Endothelial cell of umbilical vein (primary cell): ENCODE measurements at regions not wholly inside any gene's neighbourhood (a gene's known extent, or its start where the extent isn't known, plus 50 kb on each side); places are given as distances from the start of the nearest gene placed in this dataset.

Source experiments
- BruUV-seq: library from RNA; stranded (reverse); fragments of 400-500 nt; replicated peaks from 2 replicates; lab custom pipeline; 2021; lab: Mats Ljungman, UMichigan
- CTCF ChIA-PET: fragments of 300-600, 350-600 bp; sonication (Branson Sonifier 250); formaldehyde crosslinking; loops from one replicate; lab custom pipeline; 2021; ENCODE audit warnings: antibody characterized with exemption, inconsistent platforms; lab: Charles Lee
- POLR2A ChIA-PET: fragments of 300-600, 350-600 bp; sonication (Branson Sonifier 250); formaldehyde crosslinking; loops from one replicate; lab custom pipeline; 2021; ENCODE audit warnings: antibody characterized with exemption, inconsistent platforms; lab: Charles Lee
- DNase-seq: peaks from one replicate; pipeline ENCODE4 v3.0.0-alpha.2; 2011; ENCODE audit warnings: low read depth, low spot score
- FAIRE-seq: peaks from 2 replicates; lab custom pipeline; 2011; peaks lifted over from hg19 to GRCh38; lab: Jason Lieb, UNC
- H2AFZ ChIP-seq: 2 replicates; pipeline ENCODE4 v1.6.0; 2012; ENCODE audit warnings: low read depth, low read length, control low read depth, inconsistent platforms
- H3K27ac ChIP-seq: 2 replicates; pipeline ENCODE4 v1.5.1; 2011; ENCODE audit warnings: low read depth, mild to moderate bottlenecking, control low read depth, low read length, moderate library complexity; ENCODE audit not compliant: insufficient read depth
- H3K27me3 ChIP-seq, 2 experiments: 2 replicates each; pipeline versions ENCODE4 v1.6.0 to v1.6.1; 2011; ENCODE audit warnings: low read length in 2 of 2, mixed read lengths in 1 of 2; ENCODE audit not compliant: control insufficient read depth in 2 of 2, insufficient read depth in 2 of 2
- H3K36me3 ChIP-seq, 2 experiments: 2 replicates in 1 of 2; 3 replicates in 1 of 2; pipeline ENCODE4 v1.5.1; 2011; ENCODE audit warnings: low read length in 2 of 2, mild to moderate bottlenecking in 1 of 2, moderate library complexity in 1 of 2; ENCODE audit not compliant: control insufficient read depth in 2 of 2, insufficient read depth in 2 of 2; ENCODE audit errors: extremely low read depth in 1 of 2
- H3K4me1 ChIP-seq: 3 replicates; pipeline ENCODE4 v1.5.1; 2011; ENCODE audit warnings: mild to moderate bottlenecking, low read length; ENCODE audit not compliant: control insufficient read depth, insufficient read depth; ENCODE audit errors: extremely low read depth
- H3K4me2 ChIP-seq: 2 replicates; pipeline ENCODE4 v1.6.1; 2011; ENCODE audit warnings: low read length, control low read depth, mixed read lengths; ENCODE audit not compliant: insufficient read depth
- H3K4me3 ChIP-seq, 3 experiments: fragments of 200-600 bp in 1 of 3; sonication (generic), shearing (Covaris generic) in 1 of 3; replicated peaks in 1 of 3; 2 replicates each; pipeline ENCODE4 v1.5.1; 2011 to 2016; ENCODE audit warnings: control low read depth in 3 of 3, low read length in 3 of 3, mild to moderate bottlenecking in 2 of 3, inconsistent platforms in 1 of 3, low read depth in 1 of 3, moderate library complexity in 1 of 3; ENCODE audit not compliant: insufficient read depth in 1 of 3
- H3K79me2 ChIP-seq: 2 replicates; pipeline ENCODE4 v1.6.0; 2012; ENCODE audit warnings: low read length, inconsistent platforms; ENCODE audit not compliant: control insufficient read depth, insufficient read depth
- H3K9ac ChIP-seq: replicated peaks from 2 replicates; pipeline ENCODE3; 2011; ENCODE audit warnings: low read length, control low read depth; ENCODE audit not compliant: insufficient read depth; ENCODE audit errors: extremely low read depth
- H3K9me1 ChIP-seq: replicated peaks from 3 replicates; pipeline ENCODE4 v1.6.0; 2011; ENCODE audit warnings: mild to moderate bottlenecking, low read length; ENCODE audit not compliant: control insufficient read depth, insufficient read depth; ENCODE audit errors: extremely low read depth
- H3K9me3 ChIP-seq: replicated peaks from 2 replicates; pipeline ENCODE4 v1.5.1; 2012; ENCODE audit warnings: low read length, inconsistent platforms; ENCODE audit not compliant: control insufficient read depth, insufficient read depth
- H4K20me1 ChIP-seq: replicated peaks from 2 replicates; pipeline ENCODE3; 2011; ENCODE audit warnings: mild to moderate bottlenecking, low read length; ENCODE audit not compliant: control insufficient read depth, insufficient read depth; ENCODE audit errors: extremely low read depth
- CTCF ChIP-seq, 2 donors: IDR thresholded peaks; 1 replicate in 1 of 2; 2 replicates in 1 of 2; pipeline ENCODE4 v1.5.1; 2011; ENCODE audit warnings: low read length in 2 of 2, mild to moderate bottlenecking in 2 of 2, moderate library complexity in 2 of 2, control low read depth in 1 of 2, inconsistent platforms in 1 of 2, low read depth in 1 of 2; ENCODE audit not compliant: insufficient read depth in 1 of 2; ENCODE audit errors: extremely low read depth in 1 of 2
- EZH2 ChIP-seq: IDR thresholded peaks from 2 replicates; pipeline ENCODE4 v1.6.1; 2012; ENCODE audit warnings: borderline replicate concordance, low read depth, mild to moderate bottlenecking, moderate library complexity, low read length, inconsistent platforms; ENCODE audit not compliant: severe bottlenecking
- FOS ChIP-seq: IDR thresholded peaks from 2 replicates; pipeline ENCODE4 v1.6.1; 2011; ENCODE audit warnings: mild to moderate bottlenecking, low read length, moderate library complexity, borderline replicate concordance; ENCODE audit not compliant: insufficient read depth
- GATA2 ChIP-seq: IDR thresholded peaks from 2 replicates; pipeline ENCODE4 v1.7.0; 2011; ENCODE audit warnings: low read depth, mild to moderate bottlenecking, moderate library complexity, mixed read lengths, low read length; ENCODE audit not compliant: insufficient read length, insufficient read depth
- JUN ChIP-seq: IDR thresholded peaks from 2 replicates; pipeline ENCODE4 v1.6.1; 2011; ENCODE audit warnings: borderline replicate concordance, low read depth; ENCODE audit not compliant: insufficient read length, insufficient read depth
- MAX ChIP-seq: IDR thresholded peaks from 2 replicates; pipeline ENCODE4 v1.6.1; 2011; ENCODE audit not compliant: insufficient read depth, insufficient read length
- MYC ChIP-seq: IDR thresholded peaks from one replicate; pipeline ENCODE4 v1.6.1; 2011; ENCODE audit warnings: mild to moderate bottlenecking, low read depth, low read length
- POLR2A ChIP-seq: IDR thresholded peaks from 2 replicates; pipeline ENCODE4 v1.6.1; 2012; ENCODE audit warnings: low read depth, mild to moderate bottlenecking, control low read depth, low read length
- POLR2AphosphoS5 ChIP-seq: IDR thresholded peaks from 2 replicates; pipeline ENCODE4 v1.6.1; 2012; ENCODE audit warnings: low read depth, mild to moderate bottlenecking, control low read depth, low read length, moderate library complexity; ENCODE audit not compliant: insufficient read depth
- dilution Hi-C: fragments of 300-500 bp; cut with MboI; formaldehyde crosslinking; loops from one replicate; pipeline ENCODE4 v1.15.0; 2019; ENCODE audit warnings: low sequenced_read_pairs; ENCODE audit not compliant: extremely low pct_ligation_motif_present
- intact Hi-C: fragments of 100-400 bp; cut with micrococcal nuclease; formaldehyde crosslinking; loops from one replicate; pipeline ENCODE4 v1.10.0; 2022

GRCh38 chr14:65279510-65279909 lies 133.0 kb upstream of the FUT8 start:
- Histone ChIP-seq H3K27me3 (no peaks in the 10 kb centered on the region), H3K79me2 (no peaks in the 10 kb centered on the region), H4K20me1 (no peaks in the 10 kb centered on the region), H3K27ac (no peak overlapping the region), H3K4me3 (no peak overlapping the region), H3K9me3 (no peaks in the 10 kb centered on the region), H3K9ac (no peak overlapping the region), H3K36me3 (no peaks in the 10 kb centered on the region), H3K4me2 (no peak overlapping the region), H3K4me1 (no peaks in the 10 kb centered on the region), H2AFZ (no peak overlapping the region), H3K9me1 (no peaks in the 10 kb centered on the region)
- ChIA-PET CTCF (no interaction called here), POLR2A (no interaction called here)
- FAIRE-seq (no peak), DNase-seq (no peak)
- BruUV-seq, result no TSS peak
- TF ChIP-seq JUN (no peak), MAX (no peak), POLR2A (no peak), POLR2AphosphoS5 (no peak), MYC (no peak), EZH2 (no peak), FOS (no peak), CTCF (IDR thresholded peaks at IDR 0.05; ENCODE audit: extremely low read depth in 1 of 2, insufficient read depth in 1 of 2, low read depth in 1 of 2, low read length in 2 of 2) (no peak), GATA2 (no peak)
- dilution Hi-C loops, result no loop called here
- intact Hi-C loops, result no loop called here
